M059J (cell line): ENCODE measurements at regions not wholly inside any gene's neighbourhood (a gene's known extent, or its start where the extent isn't known, plus 50 kb on each side); places are given as distances from the start of the nearest gene placed in this dataset.

Source experiments
- DNase-seq: peaks from one replicate; pipeline ENCODE4 v3.0.0-alpha.2; 2012; ENCODE audit warnings: low read depth

- DNase-seq, result no peak
Observed at GRCh38 chr1:222242492-222242891, 305.4 kb downstream of the HHIPL2 start.

- DNase-seq, result no peak
Observed at GRCh38 chr1:222241410-222241809, 306.5 kb downstream of the HHIPL2 start.

- DNase-seq, result peak; percentile 35
Observed at GRCh38 chr1:222240536-222241181, 307.2 kb downstream of the HHIPL2 start.

- peak; percentile 66 for DNase-seq
Observed at GRCh38 chr1:222239130-222239529, 308.8 kb downstream of the HHIPL2 start.

- no peak for DNase-seq
Observed at GRCh38 chr1:222234351-222234750, 313.6 kb downstream of the HHIPL2 start.

GRCh38 chr1:222233444-222234158 lies 314.3 kb downstream of the HHIPL2 start:
- no peak for DNase-seq

GRCh38 chr1:222232842-222233241 lies 315.1 kb downstream of the HHIPL2 start:
- DNase-seq, result no peak

- no peak for DNase-seq
Observed at GRCh38 chr1:222229672-222230312, 318.1 kb downstream of the HHIPL2 start.

GRCh38 chr1:222225316-222225691 lies 322.6 kb downstream of the HHIPL2 start:
- no peak for DNase-seq

GRCh38 chr1:222224636-222225315 lies 323.1 kb downstream of the HHIPL2 start:
- DNase-seq, result peak; percentile 49

GRCh38 chr1:222224156-222224555 lies 323.7 kb downstream of the HHIPL2 start:
- DNase-seq, result no peak

- DNase-seq, result no peak
Observed at GRCh38 chr1:222223010-222223409, 324.9 kb downstream of the HHIPL2 start.

GRCh38 chr1:222216255-222216754 lies 331.6 kb downstream of the HHIPL2 start:
- no peak for DNase-seq

- no peak for DNase-seq
Observed at GRCh38 chr1:222210776-222211175, 337.1 kb downstream of the HHIPL2 start.

- no peak for DNase-seq
Observed at GRCh38 chr1:222204475-222204874, 343.4 kb downstream of the HHIPL2 start.

- DNase-seq, result no peak
Observed at GRCh38 chr1:222202831-222203230, 345.1 kb downstream of the HHIPL2 start.

- DNase-seq, result no peak
Observed at GRCh38 chr1:222196736-222197135, 351.2 kb downstream of the HHIPL2 start.

- DNase-seq, result no peak
Observed at GRCh38 chr1:222196288-222196687, 351.6 kb downstream of the HHIPL2 start.

- no peak for DNase-seq
Observed at GRCh38 chr1:222195857-222196256, 352.0 kb downstream of the HHIPL2 start.

GRCh38 chr1:222189218-222189617 lies 358.7 kb downstream of the HHIPL2 start:
- no peak for DNase-seq

- DNase-seq, result no peak
Observed at GRCh38 chr1:222187566-222188332, 360.2 kb downstream of the HHIPL2 start.

GRCh38 chr1:222182641-222183040 lies 365.3 kb downstream of the HHIPL2 start:
- peak; percentile 71 for DNase-seq
